ENCODE measurements at regions not wholly inside any gene's neighbourhood (a gene's known extent, or its start where the extent isn't known, plus 50 kb on each side); places are given as distances from the start of the nearest gene placed in this dataset.

GRCh38 chr6:149164199-149164750 lies 153.2 kb upstream of the TAB2 start:
- H3K27me3 ChIP-seq (ENCODE audit: control insufficient read depth, extremely low read depth, insufficient read depth, low read length) = no peaks in the 10 kb centered on the region
- dilution Hi-C loops (cut with MboI; ENCODE audit: extremely low pct_ligation_motif_present, low sequenced_read_pairs) = no loop called here
- no peak overlapping the region for H3K9ac ChIP-seq (ENCODE audit: control insufficient read depth, extremely low read depth, insufficient read depth, low read length)
- H3K4me2 ChIP-seq (ENCODE audit: control insufficient read depth, extremely low read depth, insufficient read depth, low read depth, low read length) = no peak overlapping the region
- H3K4me1 ChIP-seq (ENCODE audit: control insufficient read depth, extremely low read depth, insufficient read depth, low read length) = no peaks in the 10 kb centered on the region
- H4K20me1 ChIP-seq (ENCODE audit: control insufficient read depth, extremely low read depth, insufficient read depth, low read length) = no peaks in the 10 kb centered on the region
- H3K9me1 ChIP-seq (ENCODE audit: control insufficient read depth, extremely low read depth, insufficient read depth, low read length) = no peaks in the 10 kb centered on the region
- H3K36me3 ChIP-seq (ENCODE audit: control insufficient read depth in 2 of 2, extremely low read depth in 1 of 2, insufficient read depth in 2 of 2, low read length in 2 of 2) = no peaks in the 10 kb centered on the region
- no peak overlapping the region for H3K4me3 ChIP-seq (ENCODE audit: control insufficient read depth in 2 of 3, extremely low read depth in 1 of 3, insufficient read depth in 2 of 3, low read depth in 1 of 3, low read length in 3 of 3)
- DNase-seq (ENCODE audit: low read depth, low spot score) (no peak), FAIRE-seq (no peak)
- no peaks in the 10 kb centered on the region for H3K9me3 ChIP-seq (ENCODE audit: control insufficient read depth, low read depth, low read length)
- no peak overlapping the region for H3K27ac ChIP-seq (ENCODE audit: control insufficient read depth, insufficient read depth, low read length)
- H2AFZ ChIP-seq (ENCODE audit: control insufficient read depth, low read length) = no peak overlapping the region
- no peaks in the 10 kb centered on the region for H3K79me2 ChIP-seq (ENCODE audit: control insufficient read depth, insufficient read depth, low read length)
- TF ChIP-seq, protein P1, sequence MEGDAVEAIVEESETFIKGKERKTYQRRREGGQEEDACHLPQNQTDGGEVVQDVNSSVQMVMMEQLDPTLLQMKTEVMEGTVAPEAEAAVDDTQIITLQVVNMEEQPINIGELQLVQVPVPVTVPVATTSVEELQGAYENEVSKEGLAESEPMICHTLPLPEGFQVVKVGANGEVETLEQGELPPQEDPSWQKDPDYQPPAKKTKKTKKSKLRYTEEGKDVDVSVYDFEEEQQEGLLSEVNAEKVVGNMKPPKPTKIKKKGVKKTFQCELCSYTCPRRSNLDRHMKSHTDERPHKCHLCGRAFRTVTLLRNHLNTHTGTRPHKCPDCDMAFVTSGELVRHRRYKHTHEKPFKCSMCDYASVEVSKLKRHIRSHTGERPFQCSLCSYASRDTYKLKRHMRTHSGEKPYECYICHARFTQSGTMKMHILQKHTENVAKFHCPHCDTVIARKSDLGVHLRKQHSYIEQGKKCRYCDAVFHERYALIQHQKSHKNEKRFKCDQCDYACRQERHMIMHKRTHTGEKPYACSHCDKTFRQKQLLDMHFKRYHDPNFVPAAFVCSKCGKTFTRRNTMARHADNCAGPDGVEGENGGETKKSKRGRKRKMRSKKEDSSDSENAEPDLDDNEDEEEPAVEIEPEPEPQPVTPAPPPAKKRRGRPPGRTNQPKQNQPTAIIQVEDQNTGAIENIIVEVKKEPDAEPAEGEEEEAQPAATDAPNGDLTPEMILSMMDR (optimal IDR thresholded peaks at IDR 0.05 in 1 of 3, IDR thresholded peaks at IDR 0.05 in 1 of 3, conservative IDR thresholded peaks at IDR 0.05 in 1 of 3; ENCODE audit: extremely low read depth in 1 of 3, insufficient read depth in 2 of 3, low read length in 3 of 3) = no peak
- no peak for TF ChIP-seq EZH2 (IDR thresholded peaks at IDR 0.05; ENCODE audit: low read length)

- dilution Hi-C loops (cut with MboI; ENCODE audit: extremely low pct_ligation_motif_present, low sequenced_read_pairs) = no loop called here
- FAIRE-seq (no peak), DNase-seq (ENCODE audit: low read depth, low spot score) (no peak)
- Histone ChIP-seq H3K27ac (ENCODE audit: control insufficient read depth, insufficient read depth, low read length) (no peak overlapping the region), H3K9me1 (ENCODE audit: control insufficient read depth, extremely low read depth, insufficient read depth, low read length) (no peaks in the 10 kb centered on the region), H3K4me3 (ENCODE audit: control insufficient read depth in 2 of 3, extremely low read depth in 1 of 3, insufficient read depth in 2 of 3, low read depth in 1 of 3, low read length in 3 of 3) (no peak overlapping the region), H3K27me3 (ENCODE audit: control insufficient read depth, extremely low read depth, insufficient read depth, low read length) (no peaks in the 10 kb centered on the region), H4K20me1 (ENCODE audit: control insufficient read depth, extremely low read depth, insufficient read depth, low read length) (no peaks in the 10 kb centered on the region), H3K4me1 (ENCODE audit: control insufficient read depth, extremely low read depth, insufficient read depth, low read length) (no peaks in the 10 kb centered on the region), H3K9ac (ENCODE audit: control insufficient read depth, extremely low read depth, insufficient read depth, low read length) (no peak overlapping the region), H3K4me2 (ENCODE audit: control insufficient read depth, extremely low read depth, insufficient read depth, low read depth, low read length) (no peak overlapping the region), H3K36me3 (ENCODE audit: control insufficient read depth in 2 of 2, extremely low read depth in 1 of 2, insufficient read depth in 2 of 2, low read length in 2 of 2) (no peaks in the 10 kb centered on the region), H3K9me3 (ENCODE audit: control insufficient read depth, low read depth, low read length) (no peaks in the 10 kb centered on the region), H2AFZ (ENCODE audit: control insufficient read depth, low read length) (no peak overlapping the region), H3K79me2 (ENCODE audit: control insufficient read depth, insufficient read depth, low read length) (no peaks in the 10 kb centered on the region)
- no peak for TF ChIP-seq EZH2 (IDR thresholded peaks at IDR 0.05; ENCODE audit: low read length)
- TF ChIP-seq, protein P1 (optimal IDR thresholded peaks at IDR 0.05 in 1 of 3, IDR thresholded peaks at IDR 0.05 in 1 of 3, conservative IDR thresholded peaks at IDR 0.05 in 1 of 3; ENCODE audit: extremely low read depth in 1 of 3, insufficient read depth in 2 of 3, low read length in 3 of 3) = no peak
Measured at GRCh38 chr6:149166336-149166735, 151.2 kb upstream of the TAB2 start.

Measured in keratinocyte (primary cell).